ENCODE measurements at regions not wholly inside any gene's neighbourhood (a gene's known extent, or its start where the extent isn't known, plus 50 kb on each side); places are given as distances from the start of the nearest gene placed in this dataset.
A peak's percentile ranks its signal among the peaks of the same experiment; 100 is the strongest.
"Not testable (repeated sequence)": the region's sequence is repeated elsewhere in the genome, so short reads cannot be mapped to it uniquely, and the experiment has no call there.

GRCh38 chr18:79596446-79597175, 83.0 kb upstream of the CTDP1 start:
- no peak for DNase-seq

GRCh38 chr18:79597176-79597830, 82.3 kb upstream of the CTDP1 start:
- no peak for DNase-seq

GRCh38 chr18:79597831-79598632, 81.6 kb upstream of the CTDP1 start:
- peak; percentile 41 for DNase-seq

GRCh38 chr18:79598633-79599175, 80.9 kb upstream of the CTDP1 start:
- DNase-seq = peak; percentile 28

GRCh38 chr18:79599441-79599931, 80.1 kb upstream of the CTDP1 start:
- no peak for DNase-seq

GRCh38 chr18:79600141-79600540, 79.5 kb upstream of the CTDP1 start:
- no peak for DNase-seq

GRCh38 chr18:79600596-79600995, 79.0 kb upstream of the CTDP1 start:
- DNase-seq = no peak

DNA sequence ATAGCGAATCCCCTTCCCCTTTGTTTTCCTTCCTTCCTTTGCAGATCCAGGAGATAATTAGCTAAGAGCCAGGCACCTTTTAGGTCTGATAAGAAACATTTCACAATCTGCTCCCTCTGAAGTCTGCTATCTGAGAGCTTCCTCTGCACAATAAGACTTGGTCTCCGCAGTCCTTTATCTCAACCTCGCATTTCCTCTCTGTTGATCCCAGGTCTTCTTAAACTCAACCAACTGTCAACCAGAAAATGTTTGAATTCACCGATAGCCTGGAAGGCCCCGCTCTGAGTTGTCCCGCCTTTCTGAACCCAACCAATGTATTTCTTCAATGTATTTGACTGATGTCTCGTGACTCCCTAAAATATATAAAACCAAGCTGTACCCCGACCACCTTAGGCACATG, 78.4 kb upstream of the CTDP1 start:
- no peak for DNase-seq

GRCh38 chr18:79603321-79604204, 76.0 kb upstream of the CTDP1 start:
- no peak for DNase-seq

GRCh38 chr18:79604205-79604912, 75.2 kb upstream of the CTDP1 start:
- no peak for DNase-seq

GRCh38 chr18:79604913-79605880, 74.4 kb upstream of the CTDP1 start:
- no peak for DNase-seq

DNA sequence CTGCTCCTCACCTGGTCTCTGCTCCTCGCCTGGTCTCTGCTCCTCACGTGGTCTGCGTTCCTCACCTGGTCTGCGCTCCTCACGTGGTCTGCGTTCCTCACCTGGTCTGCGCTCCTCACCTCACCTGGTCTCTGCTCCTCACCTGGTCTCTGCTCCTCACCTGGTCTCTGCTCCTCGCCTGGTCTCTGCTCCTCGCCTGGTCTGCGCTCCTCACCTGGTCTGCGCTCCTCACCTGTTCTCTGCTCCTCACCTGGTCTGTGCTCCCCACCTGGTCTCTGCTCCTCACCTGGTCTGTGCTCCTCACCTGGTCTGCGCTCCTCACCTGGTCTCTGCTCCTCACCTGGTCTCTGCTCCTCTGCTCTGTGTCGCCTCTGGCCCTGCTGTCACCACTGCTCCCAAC, 73.5 kb upstream of the CTDP1 start:
- DNase-seq = not testable (repeated sequence)

DNA sequence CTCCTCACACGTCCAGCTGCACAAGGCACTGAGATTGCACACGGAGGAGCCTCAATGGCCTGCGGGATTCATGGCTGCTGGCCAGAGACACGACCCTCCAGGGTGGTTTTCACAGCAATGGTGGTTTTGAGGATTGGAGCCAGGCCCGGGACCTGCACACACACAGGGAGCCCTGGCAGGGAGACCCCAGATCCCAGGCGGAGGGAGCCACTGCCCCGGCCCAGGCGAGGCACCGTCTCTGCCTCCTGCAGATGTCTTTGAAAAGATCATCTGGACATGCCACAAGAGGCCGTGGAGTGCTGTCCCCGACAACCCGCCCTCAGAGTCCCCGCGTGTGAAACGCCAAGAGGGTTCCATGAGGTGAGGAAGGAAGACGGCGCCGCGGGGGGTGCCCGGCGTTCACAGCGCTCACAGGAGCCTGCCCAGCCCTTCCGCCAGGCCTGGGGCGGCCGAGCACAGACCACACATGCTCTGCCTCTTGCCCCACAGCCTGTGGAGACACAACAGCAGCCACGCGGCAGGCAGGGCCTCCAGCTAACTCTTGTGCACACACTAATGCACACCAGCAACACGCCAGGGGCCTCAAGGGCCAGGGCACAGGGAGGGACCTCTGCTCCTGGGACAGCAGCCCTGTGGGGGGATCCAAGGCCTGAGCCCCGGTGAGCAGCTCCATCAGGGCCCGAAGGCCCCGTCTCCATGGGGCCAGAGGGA, 72.8 kb upstream of the CTDP1 start:
- no peak for DNase-seq

GRCh38 chr18:79607361-79607952, 72.1 kb upstream of the CTDP1 start:
- no peak for DNase-seq

DNA sequence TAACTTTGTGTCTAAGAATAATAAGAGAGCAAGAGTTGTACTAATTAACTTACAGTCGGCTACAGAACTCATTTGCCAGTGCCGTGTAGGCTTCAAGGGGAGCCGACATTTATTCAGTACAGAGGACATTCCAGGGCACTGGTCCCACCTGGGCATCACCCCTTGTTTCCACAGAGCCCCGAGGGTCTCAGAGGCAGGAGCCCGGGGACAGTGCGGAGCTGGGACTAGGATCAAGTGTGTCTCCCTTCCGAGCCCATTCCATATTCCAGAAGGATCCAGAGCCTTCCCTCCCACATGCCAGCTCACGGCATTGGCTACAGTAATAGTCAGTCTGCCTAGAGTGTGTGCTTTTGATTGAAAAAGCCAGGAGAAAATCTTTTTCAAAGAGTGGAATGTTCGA, 71.5 kb upstream of the CTDP1 start:
- no peak for DNase-seq

DNA sequence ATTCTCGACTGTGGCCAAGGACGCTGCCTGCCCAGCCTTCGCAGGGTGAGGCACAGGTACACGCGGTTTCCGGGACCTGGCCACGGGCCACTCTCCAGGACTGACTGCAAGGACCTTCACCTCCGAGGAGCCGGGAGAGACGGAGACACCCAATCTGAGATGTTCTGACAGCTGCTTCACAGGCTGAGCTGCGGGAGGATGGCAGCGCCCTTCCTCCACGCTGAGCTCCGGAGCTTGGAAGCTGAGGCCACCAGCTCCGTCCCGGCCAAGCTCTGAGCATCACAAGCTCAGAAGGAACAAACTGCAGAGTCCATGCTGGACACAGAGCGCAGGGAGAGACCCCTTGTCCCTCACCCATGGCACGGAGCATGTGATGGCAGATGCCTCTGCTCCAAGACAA, 71.1 kb upstream of the CTDP1 start:
- DNase-seq = no peak

DNA sequence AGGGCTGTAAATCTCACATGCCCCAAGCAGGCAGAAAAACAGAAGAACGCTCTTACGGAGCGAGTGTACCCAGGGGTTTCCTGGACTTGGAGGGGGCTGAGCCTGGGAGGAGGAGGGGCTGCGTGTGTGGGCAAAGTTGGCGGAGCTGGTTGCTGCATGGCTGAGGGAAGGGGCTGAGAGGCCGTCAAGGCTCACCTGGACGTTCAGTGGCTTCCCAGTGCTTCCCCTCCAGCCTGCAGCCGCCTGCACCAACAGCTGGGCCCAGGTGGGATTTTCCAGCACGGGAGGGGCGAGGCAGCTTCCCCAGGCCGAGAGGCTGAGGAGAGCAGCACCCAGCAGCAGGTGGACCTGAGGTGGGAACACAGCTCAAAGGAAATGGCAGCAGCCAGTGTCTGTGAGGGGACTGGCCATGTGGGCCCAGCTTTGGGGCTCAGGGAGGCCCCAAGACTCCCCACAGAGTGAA, 70.6 kb upstream of the CTDP1 start:
- no peak for DNase-seq

DNA sequence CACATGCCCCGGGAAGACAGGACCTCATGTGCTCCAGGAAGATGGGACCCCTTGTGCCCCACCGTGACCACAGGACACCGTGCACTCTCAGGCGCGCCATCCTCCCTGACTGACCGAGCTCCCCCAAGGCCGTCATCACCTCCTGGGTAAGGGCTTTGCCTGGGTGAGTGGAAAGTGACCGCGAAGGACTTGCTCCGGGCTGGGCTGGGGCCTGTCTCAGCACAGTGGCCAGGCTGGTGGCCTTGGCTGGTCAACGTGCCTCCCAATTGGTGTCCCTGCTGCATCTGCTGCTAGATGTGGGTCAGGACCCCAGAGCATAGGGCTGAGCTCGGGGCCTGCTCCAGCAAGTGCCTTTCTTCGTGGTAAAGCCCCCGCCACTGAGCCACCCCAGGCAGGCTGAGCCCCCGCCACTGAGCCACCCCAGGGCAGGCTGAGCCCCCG, 69.7 kb upstream of the CTDP1 start:
- no peak for DNase-seq

DNA sequence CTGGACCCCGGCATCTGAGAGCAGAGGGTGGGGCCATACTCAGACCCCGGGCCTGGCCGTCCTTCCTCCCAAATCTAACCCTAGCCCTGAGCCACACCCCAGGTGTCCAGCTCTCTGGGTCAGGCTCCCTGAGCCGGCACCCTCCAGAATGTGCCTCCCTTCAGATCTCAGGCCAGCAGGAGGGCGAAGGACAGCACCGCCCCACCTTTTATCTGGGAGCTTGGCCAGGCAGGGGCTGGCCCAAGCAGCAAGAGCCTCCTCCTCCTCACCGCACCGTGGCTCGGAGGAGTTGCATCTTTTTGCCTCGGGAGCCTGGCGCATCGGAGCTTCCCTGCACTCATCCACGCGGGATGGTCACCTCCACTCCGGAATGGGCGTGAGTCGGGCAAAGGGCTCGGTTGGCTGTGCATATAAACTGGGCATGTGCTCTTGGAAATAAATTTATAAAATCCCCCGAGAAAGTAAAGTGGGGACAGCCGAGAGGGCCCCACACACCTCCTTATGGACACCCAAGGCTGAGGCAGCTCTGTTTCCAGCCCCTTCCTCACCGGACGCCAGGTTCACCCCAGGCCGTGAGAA, 69.1 kb upstream of the CTDP1 start:
- DNase-seq = no peak
